H1 (cell line): ENCODE measurements at regions not wholly inside any gene's neighbourhood (a gene's known extent, or its start where the extent isn't known, plus 50 kb on each side); places are given as distances from the start of the nearest gene placed in this dataset.

ENCODE experiments used
- CTCF ChIA-PET: fragments of 300-600 bp; sonication (Branson Sonifier 250); formaldehyde crosslinking; loops from one replicate; lab custom pipeline; 2021; ENCODE audit not compliant: partially characterized antibody; lab: Charles Lee
- POLR2A ChIA-PET: fragments of 300-600 bp; sonication (Branson Sonifier 250); formaldehyde crosslinking; loops from one replicate; lab custom pipeline; 2021; ENCODE audit warnings: inconsistent platforms; ENCODE audit not compliant: partially characterized antibody; lab: Charles Lee
- DNase-seq, 2 experiments: peaks; one replicate each; pipeline versions ENCODE4 v3.0.0 to v3.0.0-alpha.2; 2010 to 2022; ENCODE audit warnings: low spot score in 2 of 2, low read depth in 1 of 2, mixed read lengths in 1 of 2
- FAIRE-seq: peaks from 2 replicates; lab custom pipeline; 2011; peaks lifted over from hg19 to GRCh38; lab: Jason Lieb, UNC
- H2AFZ ChIP-seq: 2 replicates; pipeline ENCODE4 v1.8.1; 2012; ENCODE audit warnings: low read length, inconsistent platforms
- H2AK5ac ChIP-seq: 2 replicates; pipeline ENCODE4 v1.6.1; 2013; ENCODE audit warnings: low read depth, low read length
- H2BK120ac ChIP-seq: replicated peaks from 2 replicates; pipeline ENCODE3; 2013; ENCODE audit warnings: low read depth, low read length, inconsistent platforms
- H2BK12ac ChIP-seq: 2 replicates; pipeline ENCODE4 v1.6.1; 2013; ENCODE audit warnings: low read depth, low read length
- H2BK15ac ChIP-seq: 2 replicates; pipeline ENCODE4 v1.6.1; 2013; ENCODE audit warnings: low read length
- H2BK20ac ChIP-seq: 2 replicates; pipeline ENCODE4 v1.6.1; 2013; ENCODE audit warnings: low read length
- H2BK5ac ChIP-seq: 2 replicates; pipeline ENCODE4 v1.6.1; 2013; ENCODE audit warnings: low read depth, low read length
- H3K14ac ChIP-seq: 2 replicates; pipeline ENCODE4 v1.6.1; 2013; ENCODE audit warnings: inconsistent platforms; ENCODE audit not compliant: insufficient read length
- H3K18ac ChIP-seq: 2 replicates; pipeline ENCODE4 v1.6.1; 2013; ENCODE audit warnings: low read length; ENCODE audit errors: extremely low read depth
- H3K23ac ChIP-seq: 2 replicates; pipeline ENCODE4 v1.6.1; 2013; ENCODE audit warnings: inconsistent platforms; ENCODE audit not compliant: insufficient read length
- H3K23me2 ChIP-seq: 2 replicates; pipeline ENCODE4 v1.6.1; 2013; ENCODE audit warnings: low read depth, low read length
- H3K27ac ChIP-seq: 2 replicates; pipeline ENCODE4 v1.6.1; 2011; ENCODE audit warnings: low read depth, low read length, inconsistent platforms
- H3K27me3 ChIP-seq, 4 experiments: replicated peaks in 1 of 4; 1 replicate in 1 of 4; 2 replicates in 3 of 4; pipeline versions ENCODE4 v1.6.1 to v1.8.1; 2011 to 2013; ENCODE audit warnings: low read length in 3 of 4, mild to moderate bottlenecking in 3 of 4, inconsistent platforms in 2 of 4, mixed read lengths in 2 of 4, moderate library complexity in 1 of 4; ENCODE audit not compliant: control insufficient read depth in 3 of 4, insufficient read depth in 3 of 4; ENCODE audit errors: extremely low read depth in 1 of 4
- H3K36me3 ChIP-seq, 4 experiments: 2 replicates each; pipeline versions ENCODE4 v1.6.1 to v1.8.1; 2011 to 2013; ENCODE audit warnings: mild to moderate bottlenecking in 4 of 4, low read length in 3 of 4, moderate library complexity in 2 of 4, control low read depth in 1 of 4, inconsistent platforms in 1 of 4; ENCODE audit not compliant: insufficient read depth in 4 of 4, control insufficient read depth in 2 of 4
- H3K4ac ChIP-seq: replicated peaks from 2 replicates; pipeline ENCODE3; 2013; ENCODE audit warnings: low read length, low read depth, mixed read lengths, inconsistent platforms; ENCODE audit not compliant: insufficient read length
- H3K4me1 ChIP-seq, 4 experiments: replicated peaks in 1 of 4; 1 replicate in 1 of 4; 2 replicates in 3 of 4; pipeline versions ENCODE4 v1.6.1 to v1.8.1; 2011 to 2013; ENCODE audit warnings: low read length in 3 of 4, inconsistent platforms in 2 of 4, mixed read lengths in 1 of 4; ENCODE audit not compliant: insufficient read depth in 4 of 4, control insufficient read depth in 3 of 4
- H3K4me2 ChIP-seq, 2 experiments: 2 replicates each; pipeline versions ENCODE4 v1.6.1 to v1.8.1; 2011 to 2013; ENCODE audit warnings: low read depth in 2 of 2, low read length in 2 of 2, control low read depth in 1 of 2, inconsistent platforms in 1 of 2, mild to moderate bottlenecking in 1 of 2; ENCODE audit not compliant: insufficient read depth in 1 of 2
- H3K4me3 ChIP-seq, 4 experiments: fragments of 200-600, 300-600 bp in 1 of 4; sonication (generic), shearing (Covaris generic), sonication (Bioruptor Twin) in 1 of 4; 2 replicates each; pipeline versions ENCODE4 v1.5.1 to v1.8.1; 2011 to 2016; ENCODE audit warnings: low read length in 4 of 4, low read depth in 3 of 4, control low read depth in 2 of 4, inconsistent platforms in 2 of 4, mild to moderate bottlenecking in 2 of 4, mixed read lengths in 1 of 4, moderate library complexity in 1 of 4; ENCODE audit not compliant: insufficient read depth in 2 of 4; ENCODE audit errors: extremely low read depth in 1 of 4
- H3K56ac ChIP-seq: replicated peaks from 2 replicates; pipeline ENCODE3; 2013; ENCODE audit warnings: low read depth, mild to moderate bottlenecking, mixed read lengths, low read length, inconsistent platforms; ENCODE audit not compliant: insufficient read length
- H3K79me1 ChIP-seq: 2 replicates; pipeline ENCODE4 v1.6.1; 2013; ENCODE audit warnings: low read depth, low read length, control low read depth
- H3K79me2 ChIP-seq, 2 experiments: 2 replicates each; pipeline versions ENCODE4 v1.6.1 to v1.8.1; 2012 to 2013; ENCODE audit warnings: low read length in 2 of 2, mild to moderate bottlenecking in 2 of 2, inconsistent platforms in 1 of 2; ENCODE audit not compliant: insufficient read depth in 2 of 2, control insufficient read depth in 1 of 2
- H3K9ac ChIP-seq, 4 experiments: replicated peaks in 1 of 4; 1 replicate in 1 of 4; 2 replicates in 3 of 4; pipeline versions ENCODE4 v1.6.1 to v1.8.1; 2011 to 2013; ENCODE audit warnings: low read depth in 3 of 4, low read length in 3 of 4, control low read depth in 2 of 4, mild to moderate bottlenecking in 2 of 4, moderate library complexity in 2 of 4, inconsistent platforms in 1 of 4; ENCODE audit errors: extremely low read depth in 1 of 4
- H3K9me3 ChIP-seq, 2 experiments: 2 replicates each; pipeline versions ENCODE4 v1.6.1 to v1.8.1; 2012 to 2013; ENCODE audit warnings: mild to moderate bottlenecking in 2 of 2, moderate library complexity in 2 of 2, control low read depth in 1 of 2, inconsistent platforms in 1 of 2, low read depth in 1 of 2, low read length in 1 of 2, mixed read lengths in 1 of 2; ENCODE audit not compliant: insufficient read depth in 2 of 2
- H4K20me1 ChIP-seq, 2 experiments: replicated peaks in 1 of 2; 2 replicates each; pipeline versions ENCODE3 to v1.8.1; 2011 to 2013; ENCODE audit warnings: inconsistent platforms in 2 of 2, low read length in 2 of 2, mild to moderate bottlenecking in 1 of 2; ENCODE audit not compliant: insufficient read depth in 2 of 2, control insufficient read depth in 1 of 2
- H4K5ac ChIP-seq: 2 replicates; pipeline ENCODE4 v1.6.1; 2013; ENCODE audit warnings: low read length, low read depth, mixed read lengths, inconsistent platforms; ENCODE audit not compliant: insufficient read length
- H4K8ac ChIP-seq: 2 replicates; pipeline ENCODE4 v1.8.0; 2013; ENCODE audit warnings: mild to moderate bottlenecking, moderate library complexity, low read length, inconsistent platforms; ENCODE audit not compliant: insufficient read depth; ENCODE audit errors: extremely low read depth
- H4K91ac ChIP-seq: replicated peaks from 2 replicates; pipeline ENCODE3; 2013; ENCODE audit warnings: low read length, mixed read lengths, inconsistent platforms; ENCODE audit not compliant: insufficient read length
- BRCA1 ChIP-seq: IDR thresholded peaks from 2 replicates; pipeline ENCODE4 v1.6.1; 2012; ENCODE audit warnings: low read depth, low read length, improper control_type of control experiment
- FOSL1 ChIP-seq: IDR thresholded peaks from 2 replicates; pipeline ENCODE4 v1.6.1; 2011; ENCODE audit warnings: mild to moderate bottlenecking, low read depth, low read length, moderate library complexity; ENCODE audit not compliant: insufficient read depth
- JUND ChIP-seq: IDR thresholded peaks from 2 replicates; pipeline ENCODE4 v1.6.1; 2011; ENCODE audit warnings: mild to moderate bottlenecking, improper control_type of control experiment, low read length
- POLR2A ChIP-seq, 2 experiments: IDR thresholded peaks; 1 replicate in 1 of 2; 2 replicates in 1 of 2; pipeline ENCODE4 v1.6.1; 2011; ENCODE audit warnings: low read depth in 2 of 2, low read length in 2 of 2, mild to moderate bottlenecking in 2 of 2; ENCODE audit errors: control extremely low read depth in 1 of 2
- SIRT6 ChIP-seq: IDR thresholded peaks from one replicate; pipeline ENCODE4 v1.7.1; 2012; ENCODE audit warnings: low read length, inconsistent platforms
- SUZ12 ChIP-seq: fragments of 200-600 bp; sonication (generic); IDR thresholded peaks from 2 replicates; pipeline ENCODE4 v1.6.1; 2012; ENCODE audit warnings: mild to moderate bottlenecking, inconsistent platforms, low read length, moderate library complexity, mixed read lengths
- WGBS, 2 experiments: shearing (Covaris generic) in 1 of 2; methylation state at CpG; one replicate each; pipeline versions ENCODE4 v1.1.6 to v1.1.7; 2013 to 2015; ENCODE audit warnings: low lambda C conversion rate in 2 of 2, mixed read lengths in 2 of 2, inconsistent platforms in 1 of 2, low coverage in 1 of 2, missing lambda C conversion rate in 1 of 2; ENCODE audit not compliant: insufficient replicate concordance in 2 of 2, insufficient coverage in 1 of 2, insufficient read length in 1 of 2; ENCODE audit errors: extremely low coverage in 1 of 2, missing lambda C conversion rate in 1 of 2; 5-methylcytosine and 5-hydroxymethylcytosine counted together

GRCh38 chr3:31412832-31413231 is 119.9 kb upstream of the STT3B start:
- Histone ChIP-seq H4K20me1 (no peaks in the 10 kb centered on the region), H4K5ac (no peak overlapping the region), H3K79me2 (no peaks in the 10 kb centered on the region), H3K79me1 (no peaks in the 10 kb centered on the region), H3K4me3 (no peak overlapping the region), H3K9ac (no peak overlapping the region), H3K27ac (no peak overlapping the region), H3K14ac (no peak overlapping the region), H3K56ac (no peak overlapping the region), H2BK12ac (no peak overlapping the region), H2BK5ac (no peak overlapping the region), H3K4ac (no peak overlapping the region), H4K91ac (no peak overlapping the region), H3K27me3 (no peaks in the 10 kb centered on the region), H2BK120ac (no peak overlapping the region), H4K8ac (no peak overlapping the region), H3K18ac (no peak overlapping the region), H3K36me3 (no peaks in the 10 kb centered on the region), H2BK20ac (no peak overlapping the region), H3K9me3 (no peaks in the 10 kb centered on the region), H3K4me1 (no peaks in the 10 kb centered on the region), H3K23me2 (no peaks in the 10 kb centered on the region), H2BK15ac (no peak overlapping the region), H2AK5ac (no peak overlapping the region), H3K4me2 (no peak overlapping the region), H3K23ac (no peak overlapping the region), H2AFZ (no peak overlapping the region)
- 96% methylated on average over 1 of the region's 1 CpG; no CpG with 5 or more reads in 1 of the 2 experiments for WGBS, 2 experiments
- TF ChIP-seq SUZ12 (no peak), FOSL1 (no peak), POLR2A (IDR thresholded peaks at IDR 0.05; ENCODE audit: control extremely low read depth in 1 of 2, low read depth in 2 of 2, low read length in 2 of 2) (no peak), BRCA1 (no peak), SIRT6 (no peak), JUND (no peak)
- no peak for DNase-seq
- ChIA-PET POLR2A (no interaction called here), CTCF (interaction anchor here (1.7 kb wide), 1 partner anchor 18 kb away, joined by 4 read pairs; no protein-coding TSS in a partner anchor)
- FAIRE-seq: no peak
